ENCODE measurements at regions not wholly inside any gene's neighbourhood (a gene's known extent, or its start where the extent isn't known, plus 50 kb on each side); places are given as distances from the start of the nearest gene placed in this dataset.
A peak's percentile ranks its signal among the peaks of the same experiment; 100 is the strongest.

GRCh38 chr7:69205581-69205980 lies 392.7 kb upstream of the AUTS2 start:
- no peaks in the 10 kb centered on the region for H3K36me3 ChIP-seq
- no peak for DNase-seq (ENCODE audit: low spot score in 2 of 2)
- no peaks in the 10 kb centered on the region for H3K4me1 ChIP-seq
- TF ChIP-seq POLR2AphosphoS5 (IDR thresholded peaks at IDR 0.05) (no peak), POLR2A (IDR thresholded peaks at IDR 0.05) (no peak), EP300 (IDR thresholded peaks at IDR 0.05) (no peak)
- TF ChIP-seq, protein P1, sequence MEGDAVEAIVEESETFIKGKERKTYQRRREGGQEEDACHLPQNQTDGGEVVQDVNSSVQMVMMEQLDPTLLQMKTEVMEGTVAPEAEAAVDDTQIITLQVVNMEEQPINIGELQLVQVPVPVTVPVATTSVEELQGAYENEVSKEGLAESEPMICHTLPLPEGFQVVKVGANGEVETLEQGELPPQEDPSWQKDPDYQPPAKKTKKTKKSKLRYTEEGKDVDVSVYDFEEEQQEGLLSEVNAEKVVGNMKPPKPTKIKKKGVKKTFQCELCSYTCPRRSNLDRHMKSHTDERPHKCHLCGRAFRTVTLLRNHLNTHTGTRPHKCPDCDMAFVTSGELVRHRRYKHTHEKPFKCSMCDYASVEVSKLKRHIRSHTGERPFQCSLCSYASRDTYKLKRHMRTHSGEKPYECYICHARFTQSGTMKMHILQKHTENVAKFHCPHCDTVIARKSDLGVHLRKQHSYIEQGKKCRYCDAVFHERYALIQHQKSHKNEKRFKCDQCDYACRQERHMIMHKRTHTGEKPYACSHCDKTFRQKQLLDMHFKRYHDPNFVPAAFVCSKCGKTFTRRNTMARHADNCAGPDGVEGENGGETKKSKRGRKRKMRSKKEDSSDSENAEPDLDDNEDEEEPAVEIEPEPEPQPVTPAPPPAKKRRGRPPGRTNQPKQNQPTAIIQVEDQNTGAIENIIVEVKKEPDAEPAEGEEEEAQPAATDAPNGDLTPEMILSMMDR (IDR thresholded peaks at IDR 0.05), result no peak
- no peaks in the 10 kb centered on the region for H3K27me3 ChIP-seq
- no peak overlapping the region for H3K4me3 ChIP-seq
- H3K27ac ChIP-seq, result no peak overlapping the region
- no peaks in the 10 kb centered on the region for H3K9me3 ChIP-seq

GRCh38 chr7:69208276-69208675 lies 390.0 kb upstream of the AUTS2 start:
- no peaks in the 10 kb centered on the region for H3K9me3 ChIP-seq
- no peak overlapping the region for H3K4me3 ChIP-seq
- H3K27ac ChIP-seq, result no peak overlapping the region
- H3K36me3 ChIP-seq, result no peaks in the 10 kb centered on the region
- no peaks in the 10 kb centered on the region for H3K4me1 ChIP-seq
- DNase-seq (ENCODE audit: low spot score in 2 of 2), result no peak
- H3K27me3 ChIP-seq, result no peaks in the 10 kb centered on the region
- WGBS, result 84% methylated on average over 6 of the region's 6 CpGs
- no peak for TF ChIP-seq POLR2AphosphoS5 (IDR thresholded peaks at IDR 0.05)
- no peak for TF ChIP-seq POLR2A (IDR thresholded peaks at IDR 0.05)
- no peak for TF ChIP-seq EP300 (IDR thresholded peaks at IDR 0.05)
- TF ChIP-seq, protein P1 (IDR thresholded peaks at IDR 0.05), result no peak

GRCh38 chr7:69208848-69209247 lies 389.4 kb upstream of the AUTS2 start:
- no peak for DNase-seq (ENCODE audit: low spot score in 2 of 2)
- Histone ChIP-seq H3K4me3 (no peak overlapping the region), H3K27ac (no peak overlapping the region), H3K4me1 (no peaks in the 10 kb centered on the region), H3K27me3 (no peaks in the 10 kb centered on the region), H3K36me3 (no peaks in the 10 kb centered on the region), H3K9me3 (no peaks in the 10 kb centered on the region)
- TF ChIP-seq POLR2AphosphoS5 (IDR thresholded peaks at IDR 0.05) (no peak), POLR2A (IDR thresholded peaks at IDR 0.05) (no peak), EP300 (IDR thresholded peaks at IDR 0.05) (no peak)
- TF ChIP-seq, protein P1 (IDR thresholded peaks at IDR 0.05), result no peak
- WGBS, result 80% methylated on average over 6 of the region's 6 CpGs

DNA sequence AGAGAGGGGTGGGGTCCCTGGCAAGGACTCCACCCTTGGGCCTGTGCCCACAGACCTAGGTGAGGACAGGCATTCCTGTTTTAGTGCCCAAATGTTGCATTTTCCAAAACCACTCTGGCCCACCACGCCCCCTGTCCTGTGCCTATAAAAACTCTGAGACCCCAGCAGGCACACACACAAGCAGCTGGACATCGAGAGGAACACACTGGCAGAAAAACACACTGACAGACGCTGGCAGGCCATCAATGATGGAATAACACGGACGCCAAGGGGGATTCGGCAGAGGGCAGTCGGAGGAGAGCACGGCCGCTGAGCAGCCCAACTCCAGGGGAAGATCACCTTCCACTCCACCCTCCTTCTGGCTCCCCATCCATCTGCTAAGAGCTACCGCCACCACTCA lies 386.9 kb upstream of the AUTS2 start:
- Histone ChIP-seq H3K9me3 (no peaks in the 10 kb centered on the region), H3K4me1 (no peaks in the 10 kb centered on the region), H3K36me3 (no peaks in the 10 kb centered on the region), H3K4me3 (no peak overlapping the region), H3K27me3 (no peaks in the 10 kb centered on the region), H3K27ac (no peak overlapping the region)
- WGBS, result 85% methylated on average over 9 of the region's 10 CpGs
- peak in 1 of 2 donors; percentile 20 for DNase-seq (ENCODE audit: low spot score in 2 of 2)
- TF ChIP-seq, protein P1 (IDR thresholded peaks at IDR 0.05), result no peak
- TF ChIP-seq POLR2A (IDR thresholded peaks at IDR 0.05) (no peak), EP300 (IDR thresholded peaks at IDR 0.05) (no peak)

- Histone ChIP-seq H3K4me3 (no peak overlapping the region), H3K9me3 (no peaks in the 10 kb centered on the region), H3K27ac (no peak overlapping the region), H3K27me3 (no peaks in the 10 kb centered on the region), H3K4me1 (no peaks in the 10 kb centered on the region), H3K36me3 (no peaks in the 10 kb centered on the region)
- 72% methylated on average over 6 of the region's 6 CpGs for WGBS
- TF ChIP-seq, protein P1 (IDR thresholded peaks at IDR 0.05), result no peak
- no peak for TF ChIP-seq POLR2A (IDR thresholded peaks at IDR 0.05)
- TF ChIP-seq EP300 (IDR thresholded peaks at IDR 0.05), result no peak
- no peak for TF ChIP-seq POLR2AphosphoS5 (IDR thresholded peaks at IDR 0.05)
- DNase-seq (ENCODE audit: low spot score in 2 of 2), result peak in 1 of 2 donors; percentile 6
These were observed 386.5 kb upstream of the AUTS2 start for GRCh38 chr7:69211739-69212138.
